T-helper 1 cell treated with Interleukin-12 subunit alpha and Interleukin-12 subunit beta and Interleukin-4 antibody, amounts not matched to agents 30 ng/mL and 1 ng/mL, for 36 hours (primary cell): ENCODE measurements at regions not wholly inside any gene's neighbourhood (a gene's known extent, or its start where the extent isn't known, plus 50 kb on each side); places are given as distances from the start of the nearest gene placed in this dataset.

Source experiments
- intact Hi-C: fragments of 100-400 bp; cut with micrococcal nuclease; formaldehyde crosslinking; loops from one replicate; pipeline ENCODE4 v1.15.1; 2024

DNA sequence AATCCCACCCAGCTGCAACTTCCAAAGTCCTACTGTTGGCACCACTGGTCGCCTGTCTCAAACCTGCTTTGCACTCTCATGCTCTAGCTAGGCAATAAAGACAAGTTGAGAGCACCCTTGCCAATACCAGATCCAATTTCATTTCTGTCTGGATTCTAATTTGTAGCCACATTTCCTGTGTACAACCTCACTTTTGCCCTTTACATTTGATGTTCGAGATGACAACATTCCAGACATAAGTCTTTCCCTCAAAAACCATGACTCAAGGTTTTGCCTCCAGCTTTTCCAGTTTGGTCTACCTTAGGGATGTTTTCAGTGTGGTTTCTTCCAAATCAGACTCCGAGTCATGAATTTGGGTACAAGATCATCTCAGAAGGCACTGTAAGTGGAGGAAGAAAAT is 309.0 kb downstream of the GPAM start:
- intact Hi-C loops = no loop called here

DNA sequence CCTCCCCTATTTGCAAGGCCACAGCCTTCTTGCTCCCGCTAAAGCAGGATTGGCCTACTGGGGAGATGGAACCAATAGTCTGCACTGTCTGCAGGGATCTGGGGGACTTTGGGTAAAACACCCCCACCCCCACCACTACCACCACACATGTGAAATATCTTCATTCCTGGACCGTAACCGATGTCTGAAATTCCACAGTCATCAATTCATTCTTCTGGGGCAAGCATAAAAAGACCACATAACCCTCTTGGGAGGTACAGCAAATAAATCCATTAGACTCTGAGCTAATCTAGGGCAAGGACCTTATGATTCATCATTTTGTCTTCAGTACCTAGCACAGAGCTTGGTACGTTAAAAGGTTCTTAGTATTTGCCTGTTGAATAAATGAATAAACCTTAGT is 307.8 kb downstream of the GPAM start:
- intact Hi-C loops = no loop called here

DNA sequence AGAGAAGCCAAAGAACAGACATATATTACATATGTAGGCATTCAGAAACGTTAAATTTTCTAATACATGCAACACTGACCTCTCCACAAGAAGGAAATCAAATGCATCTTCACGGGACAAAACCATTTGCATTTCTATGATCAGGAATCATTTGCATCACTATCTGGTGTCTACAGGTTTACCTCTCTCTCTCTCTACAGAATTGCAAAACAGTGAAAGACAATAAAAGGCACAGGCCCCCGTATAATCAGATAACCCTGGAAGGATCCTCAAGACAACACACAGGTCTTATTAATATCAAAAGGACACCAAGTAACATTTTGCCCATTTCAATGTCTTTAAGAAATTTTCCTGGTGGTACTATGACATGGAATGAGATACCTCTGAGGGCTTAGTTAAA is 306.3 kb downstream of the GPAM start:
- intact Hi-C loops = no loop called here

DNA sequence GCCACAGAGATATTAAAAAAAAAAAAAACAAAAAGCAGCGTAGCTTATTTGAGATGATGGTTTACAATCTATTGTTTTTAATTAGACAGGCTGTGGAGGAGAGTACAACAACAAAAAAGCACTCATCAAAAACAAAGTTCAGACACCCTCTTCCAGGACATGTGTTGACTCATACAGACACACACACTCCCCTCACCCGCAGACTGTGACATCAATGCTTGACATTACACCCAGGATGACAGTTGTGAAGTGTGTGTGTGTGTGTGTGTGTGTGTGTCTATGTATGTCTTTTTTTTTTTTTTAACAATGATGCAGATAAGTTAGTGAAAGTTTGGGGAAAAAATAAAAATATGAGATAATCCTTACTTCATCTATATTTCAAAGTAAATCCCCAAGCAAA is 303.6 kb downstream of the GPAM start:
- intact Hi-C loops = no loop called here

DNA sequence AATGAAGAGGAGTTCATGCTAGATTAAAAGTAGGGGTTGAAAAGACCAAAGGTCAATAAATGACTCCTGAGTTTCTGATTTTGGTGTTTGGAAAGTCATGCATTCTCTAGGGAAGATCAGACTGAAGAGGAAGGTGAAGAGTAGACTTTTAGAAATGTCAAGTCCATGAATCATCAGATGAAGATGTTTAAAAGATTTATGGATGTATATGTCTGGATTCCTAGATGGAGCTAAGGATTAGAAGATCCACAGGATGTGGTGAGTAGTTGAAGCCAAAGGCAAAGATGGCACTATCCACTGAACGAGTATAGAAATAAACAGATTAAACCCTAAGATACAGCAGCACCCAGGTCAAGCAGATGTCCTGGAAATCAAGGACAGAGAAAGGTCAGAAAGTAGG is 298.5 kb downstream of the GPAM start:
- intact Hi-C loops = no loop called here

DNA sequence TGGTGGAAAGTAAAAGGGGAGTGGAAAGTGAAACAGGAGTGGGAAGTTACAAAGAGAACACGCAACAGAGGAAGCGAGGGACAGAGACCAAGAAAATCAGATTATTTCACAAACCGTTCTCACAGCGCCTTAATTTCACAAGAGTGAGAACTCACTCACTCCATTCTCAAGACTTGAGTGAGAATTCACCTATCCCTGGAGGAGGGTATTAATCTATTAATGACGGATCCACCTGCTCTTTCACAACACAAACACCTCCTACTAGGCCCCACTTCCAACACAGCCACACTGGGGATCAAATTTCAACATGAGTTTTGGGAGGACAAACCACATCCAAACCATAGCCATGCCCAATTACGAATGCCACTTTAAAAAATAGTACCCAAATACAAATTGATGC is 297.6 kb downstream of the GPAM start:
- intact Hi-C loops = no loop called here

DNA sequence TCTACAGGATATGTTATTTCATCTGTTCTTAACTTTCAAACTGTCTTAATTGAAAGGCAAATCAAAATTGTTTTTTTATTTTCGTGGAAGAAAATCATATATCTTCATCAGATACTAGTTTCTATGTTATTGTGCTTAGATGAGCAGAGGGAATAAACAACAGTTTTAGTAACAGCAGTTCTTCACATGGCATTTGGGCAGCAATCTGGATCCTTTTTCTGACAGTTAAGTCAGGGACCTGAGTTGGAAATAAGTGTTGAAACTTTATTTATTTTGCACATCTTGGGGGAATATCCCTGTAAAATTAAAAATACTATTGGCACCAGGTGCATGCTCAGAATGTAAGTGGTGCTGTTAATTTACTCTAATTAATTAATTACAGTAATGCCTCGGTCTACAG is 296.3 kb downstream of the GPAM start:
- intact Hi-C loops = no loop called here

DNA sequence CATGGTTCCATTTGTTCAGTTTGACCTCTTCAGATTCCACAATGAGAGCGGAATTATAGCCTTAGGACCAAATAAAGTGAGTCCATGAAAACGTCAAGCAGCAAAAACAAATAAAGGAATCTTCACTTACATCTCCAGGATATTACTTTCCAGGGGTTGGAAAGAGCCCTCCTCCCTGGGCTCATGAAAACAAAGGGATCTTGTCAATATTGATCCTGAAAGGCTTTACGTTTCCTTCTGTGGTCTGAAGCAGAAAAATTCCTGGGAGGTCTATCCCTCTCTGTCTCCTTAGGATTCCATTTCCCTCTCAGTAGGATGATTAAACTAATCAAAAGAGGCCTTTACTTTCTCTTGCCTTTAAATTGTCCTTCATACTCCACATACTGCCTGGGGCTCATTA is 293.5 kb downstream of the GPAM start:
- intact Hi-C loops = no loop called here

DNA sequence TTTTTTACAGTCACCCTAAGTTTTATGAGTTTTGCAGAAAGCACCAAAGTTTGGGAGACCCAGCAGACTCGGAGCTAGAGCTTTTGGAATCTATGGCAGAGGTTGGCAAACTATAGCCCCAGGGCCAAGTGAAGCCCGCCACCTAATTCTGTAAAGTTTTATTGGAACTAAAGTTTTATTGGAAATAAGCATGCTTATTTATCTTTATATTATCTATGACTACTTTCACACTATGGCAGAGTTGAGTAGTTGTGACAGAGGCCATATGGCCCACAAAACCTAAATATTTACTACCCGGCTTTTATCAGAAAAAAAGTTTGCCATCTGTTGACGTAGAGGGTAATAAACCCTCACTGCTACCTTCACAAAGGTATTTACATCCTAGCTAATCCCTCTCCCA is 267.6 kb downstream of the GPAM start:
- intact Hi-C loops = no loop called here

DNA sequence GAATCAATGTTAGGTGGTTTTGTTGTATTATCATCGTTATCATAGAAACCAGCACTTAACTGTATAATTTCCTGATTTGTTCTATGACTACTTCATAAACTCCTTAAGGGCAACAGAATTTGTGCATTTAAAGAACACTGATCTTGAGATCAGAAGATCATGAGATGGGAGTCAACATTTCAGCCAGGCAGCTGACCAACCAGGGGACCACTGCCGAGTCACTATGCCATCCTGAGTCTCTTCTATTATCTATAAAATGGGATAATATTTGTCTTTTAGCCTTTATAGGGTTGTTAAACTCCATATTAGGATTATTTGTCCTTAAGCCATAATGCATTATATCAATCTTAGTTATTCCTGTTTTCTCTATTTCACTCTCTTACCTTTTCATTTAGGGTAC is 261.7 kb downstream of the GPAM start:
- intact Hi-C loops = no loop called here

DNA sequence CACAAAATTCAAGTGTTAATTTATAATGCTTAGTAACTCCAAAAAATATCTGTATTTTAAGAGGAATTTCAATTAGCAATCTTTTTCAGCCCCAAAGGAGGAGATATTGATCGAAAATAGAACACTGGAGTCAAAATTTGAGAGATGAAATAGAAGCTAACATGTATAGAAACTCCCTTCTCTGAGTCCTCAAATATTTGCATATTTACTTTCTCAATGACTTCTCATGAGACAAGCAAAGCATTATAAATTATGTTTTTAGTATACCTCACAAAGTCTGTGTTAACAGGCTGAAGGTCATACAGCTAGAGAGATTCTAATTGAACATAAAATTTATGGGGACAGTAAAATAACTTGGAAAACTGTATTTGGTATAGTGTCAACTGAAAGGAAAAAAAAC is 260.5 kb downstream of the GPAM start:
- intact Hi-C loops = no loop called here

DNA sequence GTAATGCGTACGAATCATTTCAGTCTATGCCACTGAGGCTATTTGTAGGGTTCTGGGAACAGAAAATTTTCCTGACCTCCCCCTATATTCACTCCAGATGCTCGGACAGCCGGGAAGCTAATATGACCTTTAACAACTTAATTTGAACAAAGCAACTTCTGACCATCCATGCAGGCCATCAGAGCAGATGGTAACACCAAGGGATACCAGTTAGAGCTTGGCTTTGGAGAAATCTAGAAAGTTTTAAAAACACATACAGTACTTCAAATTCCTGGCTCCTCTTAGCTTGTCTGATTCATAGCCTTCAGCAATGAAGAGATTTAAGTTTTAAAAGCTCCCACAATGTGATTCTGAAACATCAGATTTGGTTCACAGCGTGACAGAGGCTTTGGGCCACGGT is 257.3 kb downstream of the GPAM start:
- intact Hi-C loops = no loop called here

DNA sequence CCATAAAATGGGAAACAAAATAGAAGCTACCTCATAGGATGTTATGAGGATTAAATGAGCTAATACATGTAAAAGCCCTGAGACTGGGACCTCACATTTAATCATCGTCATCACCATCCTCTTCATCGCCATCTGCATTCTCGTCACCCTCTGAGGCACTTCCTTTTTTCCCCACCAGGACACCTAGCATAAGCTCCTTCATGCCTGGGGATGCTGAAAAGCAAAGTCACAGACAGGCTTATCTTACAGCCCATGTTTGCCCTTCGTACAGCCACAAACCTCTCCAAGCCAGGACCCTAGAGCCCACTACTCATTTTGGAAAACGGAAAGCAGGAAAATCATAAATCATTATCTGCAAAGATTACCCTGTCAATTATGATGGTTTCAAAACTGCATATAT is 249.6 kb downstream of the GPAM start:
- intact Hi-C loops = no loop called here

DNA sequence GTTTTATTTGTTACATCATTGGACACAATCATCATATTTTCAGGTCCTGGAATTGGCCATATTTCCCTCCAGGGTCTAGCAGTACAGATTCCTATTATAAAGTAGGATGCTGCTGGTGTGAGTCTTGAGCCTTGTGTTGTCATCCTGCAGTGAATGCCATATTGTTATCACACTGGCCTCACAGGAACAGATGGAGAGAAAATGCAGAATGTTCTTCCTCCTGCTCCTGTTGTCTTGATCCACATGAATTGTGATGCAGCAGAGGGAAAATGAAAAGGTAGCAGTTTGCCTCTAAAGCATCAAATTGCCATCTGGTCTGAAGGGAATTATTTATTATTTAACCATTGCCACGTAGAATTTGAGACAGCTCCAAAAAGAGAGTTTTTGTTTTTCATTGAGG is 248.6 kb downstream of the GPAM start:
- intact Hi-C loops = no loop called here

DNA sequence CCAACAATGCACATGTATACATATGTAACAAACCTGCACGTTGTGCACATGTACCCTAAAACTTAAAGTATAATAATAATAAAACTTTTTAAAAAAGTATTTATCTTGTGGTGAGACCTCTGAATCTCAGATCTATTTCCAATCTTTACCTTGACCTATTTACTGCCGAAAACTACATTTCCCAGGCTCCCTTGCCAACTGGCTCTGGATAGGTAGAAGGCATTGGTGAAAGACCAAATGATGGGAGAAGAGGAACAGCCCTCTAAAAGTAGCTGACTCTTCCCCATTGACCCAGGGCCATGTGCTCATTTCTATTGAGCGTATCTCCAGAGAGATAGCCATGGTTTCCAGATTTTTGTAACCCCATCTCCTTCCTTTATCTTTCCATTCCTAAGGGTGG is 247.4 kb downstream of the GPAM start:
- intact Hi-C loops = no loop called here

DNA sequence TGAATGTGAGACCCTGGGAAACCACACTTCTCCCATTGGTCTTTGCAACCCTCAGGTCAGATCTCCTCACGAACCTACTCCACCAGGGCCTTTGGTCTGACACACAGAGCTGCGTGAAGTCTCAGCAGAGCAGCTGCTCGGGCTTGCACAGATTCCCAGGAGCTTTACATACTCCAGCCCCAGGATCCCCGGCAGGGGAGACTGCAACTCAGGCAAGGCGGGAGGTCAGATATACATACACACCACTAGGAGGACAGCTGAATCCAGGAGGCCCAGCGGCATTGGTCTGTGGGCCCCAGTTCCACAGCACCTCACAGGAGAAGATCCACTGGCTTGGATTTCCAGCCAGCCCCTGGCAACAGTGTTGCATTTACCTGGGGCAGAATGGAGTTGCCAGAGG is 239.2 kb downstream of the GPAM start:
- intact Hi-C loops = no loop called here

DNA sequence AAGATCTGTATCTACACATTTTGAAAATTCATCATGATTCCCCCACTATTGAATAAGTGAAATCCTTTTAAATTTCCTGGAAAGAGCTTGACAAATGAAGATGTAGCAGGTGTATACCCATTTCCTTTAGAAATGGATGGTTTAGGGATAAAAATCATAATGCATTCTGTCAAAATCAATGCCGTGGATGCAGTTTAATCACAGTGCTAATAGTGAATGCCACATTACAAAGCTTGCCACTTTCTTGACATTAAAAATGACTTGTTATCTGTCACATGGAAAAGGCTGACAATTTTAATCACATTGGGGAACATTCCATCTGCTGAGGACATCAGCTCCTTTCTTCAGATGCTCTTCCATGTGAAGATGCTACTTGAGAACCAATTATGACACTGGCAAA is 229.6 kb downstream of the GPAM start:
- intact Hi-C loops = no loop called here

DNA sequence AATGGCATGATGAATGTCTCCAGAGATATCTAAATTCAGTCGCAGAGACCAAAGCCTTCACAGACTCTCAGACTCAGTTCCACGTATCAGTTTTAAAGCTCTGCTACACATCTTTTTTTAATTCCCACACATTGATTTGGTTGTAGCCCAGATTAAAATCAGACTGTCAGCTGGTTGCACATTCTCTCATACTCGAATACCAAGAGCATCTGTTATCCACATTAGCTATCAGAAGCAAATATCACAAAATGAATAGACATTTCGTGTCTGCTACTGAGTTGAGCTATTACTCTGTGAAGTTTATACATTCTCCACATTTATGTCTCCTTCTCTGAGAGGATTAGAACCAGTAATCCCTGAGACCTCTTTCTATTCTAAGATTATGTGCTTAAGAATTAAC is 229.2 kb downstream of the GPAM start:
- intact Hi-C loops = no loop called here

DNA sequence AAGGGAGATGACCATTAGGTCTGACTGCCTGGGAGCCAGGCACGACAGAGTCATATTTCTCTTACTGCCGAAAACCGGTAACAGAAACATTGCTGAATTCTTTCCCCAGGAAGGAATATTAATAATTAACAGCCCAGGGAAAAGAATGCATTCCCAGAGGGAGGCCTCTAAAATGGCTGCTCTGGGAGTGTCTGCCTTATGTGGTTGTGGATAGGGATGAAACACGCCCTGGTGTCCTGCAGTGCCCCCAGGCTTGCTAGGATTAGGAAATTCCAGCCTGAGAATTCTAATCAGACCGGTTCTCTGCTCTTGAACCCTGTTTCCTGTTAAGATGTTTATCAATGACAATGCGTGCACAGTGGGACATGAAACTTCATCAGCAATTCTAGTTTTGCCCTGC is 226.7 kb downstream of the GPAM start:
- intact Hi-C loops = no loop called here

DNA sequence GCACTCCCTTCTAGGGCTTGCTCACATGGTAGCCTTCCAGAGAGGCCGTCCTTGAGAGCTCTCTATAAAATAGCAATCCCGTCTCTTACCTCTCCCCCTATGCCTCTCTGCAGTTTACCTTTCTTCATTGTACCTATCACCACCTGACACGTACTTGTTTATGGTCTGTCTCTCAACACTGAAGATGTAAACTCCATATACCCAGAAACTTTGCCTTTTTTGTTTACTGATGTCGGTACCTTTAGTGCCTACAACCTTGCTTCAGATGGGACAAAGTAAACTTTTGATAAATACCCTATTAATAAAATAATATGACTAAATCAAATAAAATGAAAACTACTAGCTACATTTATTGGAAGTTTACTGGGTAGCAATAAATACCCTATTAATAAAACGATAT is 220.6 kb downstream of the GPAM start:
- intact Hi-C loops = no loop called here

DNA sequence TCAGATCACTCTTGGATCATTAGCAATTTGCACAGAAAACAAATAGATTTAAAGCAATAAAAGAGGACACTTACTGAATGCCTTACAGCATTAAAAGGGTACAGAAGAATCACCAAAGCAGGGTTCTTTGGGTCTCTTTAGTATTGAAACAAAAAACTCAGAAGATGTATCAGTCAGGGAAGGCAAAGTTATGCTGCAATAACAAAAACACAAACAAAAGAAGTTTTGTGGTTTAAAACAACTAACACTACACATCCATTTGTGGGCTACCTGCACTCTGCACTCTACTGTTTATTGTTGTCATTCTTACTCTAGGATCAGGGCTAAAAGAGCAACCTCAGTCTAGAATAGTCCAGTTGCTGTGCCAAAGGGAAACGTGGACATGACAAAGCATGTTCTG is 216.4 kb downstream of the GPAM start:
- intact Hi-C loops = no loop called here

DNA sequence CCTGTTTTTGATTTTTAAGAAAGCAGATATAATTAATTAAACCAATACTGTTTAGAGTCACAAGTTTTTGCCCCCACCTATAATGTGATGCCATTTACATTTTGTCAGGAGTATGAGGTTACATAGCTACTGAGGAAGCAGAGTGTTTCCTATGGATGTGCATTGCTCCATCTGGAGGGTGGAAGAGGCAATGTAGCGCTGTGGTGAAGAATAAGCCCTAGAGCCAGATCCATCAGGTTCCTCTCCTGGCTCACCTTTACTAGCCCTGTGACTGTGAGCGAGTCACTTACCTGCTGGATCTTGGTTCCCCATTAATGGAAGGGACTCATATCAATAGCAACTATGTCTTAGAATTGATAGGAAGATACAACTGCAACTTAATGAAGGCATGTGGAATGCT is 216.0 kb downstream of the GPAM start:
- intact Hi-C loops = no loop called here

DNA sequence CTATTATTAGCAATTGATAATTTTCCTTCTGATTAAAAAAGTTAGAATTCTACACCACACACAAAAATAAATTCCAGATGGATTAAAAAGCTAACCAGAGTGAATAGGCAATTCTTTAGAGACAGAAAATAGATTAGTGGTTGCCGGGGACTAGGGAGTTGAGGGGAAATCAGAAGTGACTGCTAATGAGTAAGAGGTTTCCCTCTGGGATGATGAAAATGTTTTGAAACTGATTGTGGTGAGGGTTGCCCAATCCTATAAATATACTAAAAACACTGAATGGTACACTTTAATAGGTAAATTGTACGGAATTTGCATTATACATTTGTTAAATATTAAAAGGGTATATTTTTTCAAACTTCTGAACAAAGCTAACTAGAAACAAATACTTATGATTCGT is 214.9 kb downstream of the GPAM start:
- intact Hi-C loops = no loop called here

DNA sequence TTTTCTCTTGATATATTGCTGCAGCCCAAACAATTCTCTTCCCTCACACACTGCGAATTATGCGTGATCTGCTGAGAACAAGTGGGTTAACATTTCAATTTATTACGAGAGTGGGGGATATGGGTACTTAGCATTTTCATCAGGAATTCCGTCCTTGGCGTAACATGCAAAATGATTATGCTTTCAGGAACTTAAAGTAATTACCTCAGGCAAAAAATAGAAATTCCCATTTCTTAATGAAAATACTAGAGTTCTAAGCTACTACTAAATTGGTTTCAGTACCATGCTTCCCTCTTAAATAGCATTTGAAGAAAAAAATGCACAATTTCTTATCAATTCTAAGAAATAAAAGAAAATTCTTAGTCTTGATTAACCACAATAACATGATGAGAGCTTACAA is 213.5 kb downstream of the GPAM start:
- intact Hi-C loops = no loop called here

DNA sequence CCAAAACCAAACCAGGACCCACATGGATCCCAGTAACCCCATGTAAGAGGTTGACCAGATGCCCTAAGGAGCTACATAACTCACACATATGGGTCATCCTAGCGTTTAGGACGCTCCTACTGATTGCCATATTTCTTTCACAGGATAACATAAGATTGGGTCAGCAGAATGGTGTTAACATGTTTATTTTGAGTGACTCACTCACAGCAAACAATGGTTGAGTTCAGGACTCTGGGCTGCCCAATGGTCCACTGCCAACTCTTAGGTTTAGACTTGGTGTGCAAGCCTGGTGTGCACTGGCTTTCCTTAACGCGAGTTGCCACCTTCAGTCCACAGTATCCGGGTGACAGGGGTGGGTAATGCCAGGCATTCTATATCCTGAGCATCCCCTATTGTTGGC is 211.5 kb downstream of the GPAM start:
- intact Hi-C loops = no loop called here
